ENCODE measurements at regions not wholly inside any gene's neighbourhood (a gene's known extent, or its start where the extent isn't known, plus 50 kb on each side); places are given as distances from the start of the nearest gene placed in this dataset.

GRCh38 chr2:181262782-181263181, 194.4 kb upstream of the ITGA4 start:
- TF ChIP-seq EZH2 (IDR thresholded peaks at IDR 0.05; ENCODE audit: insufficient read depth, poor library complexity, severe bottlenecking), result no peak
- no peak for TF ChIP-seq EZH2phosphoT487 (IDR thresholded peaks at IDR 0.05; ENCODE audit: insufficient read depth, low read depth)

Measured in GM23248 (cell line).